H9 (cell line): ENCODE measurements at regions not wholly inside any gene's neighbourhood (a gene's known extent, or its start where the extent isn't known, plus 50 kb on each side); places are given as distances from the start of the nearest gene placed in this dataset.

ENCODE experiments used
- DNase-seq: peaks from one replicate; pipeline ENCODE4 v3.0.0-alpha.2; 2017
- H2AFZ ChIP-seq: one replicate; pipeline ENCODE4 v1.6.1; 2013; ENCODE audit warnings: mild to moderate bottlenecking, low read length, control low read depth, moderate library complexity
- H2AK5ac ChIP-seq: 2 replicates; pipeline ENCODE4 v1.6.1; 2013; ENCODE audit warnings: low read length, control low read depth, mixed read lengths; ENCODE audit not compliant: insufficient read length
- H2BK120ac ChIP-seq: one replicate; pipeline ENCODE4 v1.6.1; 2013; ENCODE audit warnings: low read depth, mild to moderate bottlenecking, low read length, control low read depth, inconsistent platforms; ENCODE audit not compliant: poor library complexity, severe bottlenecking
- H2BK12ac ChIP-seq: 2 replicates; pipeline ENCODE4 v1.6.1; 2013; ENCODE audit warnings: low read length, control low read depth, mixed read lengths, low read depth; ENCODE audit not compliant: insufficient read length
- H2BK15ac ChIP-seq: 2 replicates; pipeline ENCODE4 v1.6.1; 2013; ENCODE audit warnings: low read depth, low read length, control low read depth
- H2BK20ac ChIP-seq: one replicate; pipeline ENCODE4 v1.6.1; 2013; ENCODE audit warnings: low read depth, mild to moderate bottlenecking, low read length, control low read depth, inconsistent platforms; ENCODE audit not compliant: poor library complexity, severe bottlenecking
- H2BK5ac ChIP-seq: 2 replicates; pipeline ENCODE4 v1.6.1; 2013; ENCODE audit warnings: low read length, control low read depth, mixed read lengths; ENCODE audit not compliant: insufficient read length
- H3K14ac ChIP-seq: 2 replicates; pipeline ENCODE4 v1.6.1; 2013; ENCODE audit warnings: low read length, control low read depth; ENCODE audit not compliant: insufficient read depth
- H3K18ac ChIP-seq: 2 replicates; pipeline ENCODE4 v1.6.1; 2013; ENCODE audit warnings: low read depth, mild to moderate bottlenecking, mixed read lengths, low read length, control low read depth; ENCODE audit not compliant: insufficient read length
- H3K23ac ChIP-seq: 2 replicates; pipeline ENCODE4 v1.6.1; 2013; ENCODE audit warnings: low read length, control low read depth, mixed read lengths, low read depth; ENCODE audit not compliant: insufficient read length
- H3K23me2 ChIP-seq: 2 replicates; pipeline ENCODE4 v1.6.1; 2013; ENCODE audit warnings: low read depth, mild to moderate bottlenecking, mixed read lengths, low read length, control low read depth; ENCODE audit not compliant: insufficient read length, poor library complexity, severe bottlenecking
- H3K27ac ChIP-seq: 2 replicates; pipeline ENCODE4 v1.5.1; 2013; ENCODE audit warnings: low read length, control low read depth, mixed read lengths, low read depth; ENCODE audit not compliant: insufficient read length
- H3K27me3 ChIP-seq: 2 replicates; pipeline ENCODE4 v1.6.1; 2013; ENCODE audit warnings: low read length, control low read depth, inconsistent platforms; ENCODE audit not compliant: insufficient read depth
- H3K4ac ChIP-seq: 2 replicates; pipeline ENCODE4 v1.6.1; 2013; ENCODE audit warnings: low read depth, mild to moderate bottlenecking, control low read depth, inconsistent platforms, low read length, moderate library complexity
- H3K4me1 ChIP-seq: 2 replicates; pipeline ENCODE4 v1.6.1; 2013; ENCODE audit warnings: low read length, control low read depth, inconsistent platforms; ENCODE audit not compliant: insufficient read depth
- H3K4me2 ChIP-seq: 2 replicates; pipeline ENCODE4 v1.6.1; 2013; ENCODE audit warnings: low read length, control low read depth, mixed read lengths; ENCODE audit not compliant: insufficient read length, insufficient read depth
- H3K56ac ChIP-seq: 2 replicates; pipeline ENCODE4 v1.6.1; 2013; ENCODE audit warnings: low read depth, mild to moderate bottlenecking, mixed read lengths, low read length, control low read depth; ENCODE audit not compliant: insufficient read length
- H3K79me1 ChIP-seq: 2 replicates; pipeline ENCODE4 v1.6.1; 2013; ENCODE audit warnings: low read depth, mild to moderate bottlenecking, moderate library complexity, low read length, control low read depth, inconsistent platforms; ENCODE audit not compliant: insufficient read depth, poor library complexity, severe bottlenecking
- H3K79me2 ChIP-seq: 2 replicates; pipeline ENCODE4 v1.6.1; 2013; ENCODE audit warnings: low read length, control low read depth, inconsistent platforms; ENCODE audit not compliant: insufficient read depth
- H3K9ac ChIP-seq: 2 replicates; pipeline ENCODE4 v1.6.1; 2013; ENCODE audit warnings: low read length, control low read depth, mixed read lengths; ENCODE audit not compliant: insufficient read length; ENCODE audit errors: extremely low read depth
- H3K9me3 ChIP-seq: one replicate; pipeline ENCODE4 v1.6.1; 2013; ENCODE audit warnings: low read depth, low read length, inconsistent platforms; ENCODE audit not compliant: control insufficient read depth
- H3T11ph ChIP-seq: one replicate; pipeline ENCODE4 v1.6.1; 2013; ENCODE audit warnings: mild to moderate bottlenecking, low read length, control low read depth, inconsistent platforms
- H4K20me1 ChIP-seq: one replicate; pipeline ENCODE4 v1.6.1; 2013; ENCODE audit not compliant: control insufficient read depth, insufficient read length, insufficient read depth
- H4K5ac ChIP-seq: 2 replicates; pipeline ENCODE4 v1.6.1; 2013; ENCODE audit warnings: low read depth, mild to moderate bottlenecking, mixed read lengths, low read length, control low read depth; ENCODE audit not compliant: insufficient read length
- H4K8ac ChIP-seq: replicated peaks from 2 replicates; pipeline ENCODE4 v1.6.1; 2013; ENCODE audit warnings: low read length, control low read depth, mixed read lengths, low read depth; ENCODE audit not compliant: insufficient read length
- H4K91ac ChIP-seq: 2 replicates; pipeline ENCODE4 v1.6.1; 2013; ENCODE audit warnings: low read depth, mild to moderate bottlenecking, moderate library complexity, mixed read lengths, low read length, control low read depth; ENCODE audit not compliant: insufficient read length
- H3K27ac Mint-ChIP-seq, 3 experiments: 2 replicates in 2 of 3; 3 replicates in 1 of 3; pipeline ENCODE4 v1.8.0; 2020 to 2021; ENCODE audit warnings: mixed read lengths in 3 of 3, mild to moderate bottlenecking in 1 of 3, moderate library complexity in 1 of 3
- H3K27me3 Mint-ChIP-seq: 2 replicates; pipeline ENCODE4 v1.8.0; 2021; ENCODE audit warnings: low read depth, mild to moderate bottlenecking, moderate library complexity, mixed read lengths
- H3K36me3 Mint-ChIP-seq, 3 experiments: 2 replicates in 2 of 3; 3 replicates in 1 of 3; pipeline ENCODE4 v1.8.0; 2020 to 2021; ENCODE audit warnings: low read depth in 3 of 3, mixed read lengths in 3 of 3; ENCODE audit not compliant: insufficient read depth in 1 of 3
- H3K4me1 Mint-ChIP-seq, 2 experiments: 2 replicates each; pipeline ENCODE4 v1.8.0; 2020; ENCODE audit warnings: mixed read lengths in 2 of 2
- H3K4me3 Mint-ChIP-seq, 2 experiments: 2 replicates in 1 of 2; 3 replicates in 1 of 2; pipeline ENCODE4 v1.8.0; 2020 to 2021; ENCODE audit warnings: mild to moderate bottlenecking in 2 of 2, mixed read lengths in 2 of 2, moderate library complexity in 1 of 2
- H3K9me3 Mint-ChIP-seq, 2 experiments: 2 replicates in 1 of 2; 3 replicates in 1 of 2; pipeline ENCODE4 v1.8.0; 2020; ENCODE audit warnings: mild to moderate bottlenecking in 2 of 2, mixed read lengths in 2 of 2, moderate library complexity in 1 of 2
- WGBS: extraction: QIAGEN DNeasy Blood & Tissue Kit; methylation state at CpG from one replicate; pipeline ENCODE4 v1.1.7; 2013; ENCODE audit warnings: missing lambda C conversion rate, low lambda C conversion rate, mixed read lengths; ENCODE audit not compliant: insufficient read length; ENCODE audit errors: extremely low coverage; 5-methylcytosine and 5-hydroxymethylcytosine counted together
- TF ChIP-seq, protein P1 (sequence below): fragments of 200-600 bp; sonication (generic); conservative IDR thresholded peaks from 3 replicates; pipeline ENCODE4 v1.8.0; 2021; ENCODE audit warnings: antibody characterized with exemption, mild to moderate bottlenecking

DNA sequence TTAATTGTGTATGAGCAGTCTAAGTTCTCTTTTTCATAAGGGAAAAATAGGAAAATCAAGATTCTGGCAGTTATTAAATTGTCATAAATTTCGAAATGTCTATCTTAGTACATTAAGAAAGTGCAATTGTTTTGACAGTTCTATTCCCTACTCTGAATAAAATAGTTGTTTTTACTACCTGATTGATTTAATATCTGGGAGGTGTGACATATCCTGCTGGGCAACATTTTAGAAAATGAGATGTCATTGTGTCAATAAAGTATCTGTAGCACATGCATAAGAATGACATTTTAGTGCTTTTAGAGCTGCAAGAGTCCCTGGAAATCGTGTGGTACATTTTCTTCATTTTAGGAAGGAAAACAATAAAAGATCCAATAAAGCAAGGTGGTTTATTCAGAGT, 139.2 kb upstream of the COL11A1 start:
- peaks cover 11 to 15% of the 10 kb centered on the region in 2 experiments for H3K4me1 Mint-ChIP-seq
- no CpG with 5 or more reads among the region's 2 CpGs for WGBS

More for the DNA sequence above, 139.2 kb upstream of the COL11A1 start:
- H4K8ac ChIP-seq, result no peak overlapping the region
- H3K27me3 Mint-ChIP-seq, result no peaks in the 10 kb centered on the region
- H2BK5ac ChIP-seq, result no peak overlapping the region
- H3K23ac ChIP-seq, result no peak overlapping the region
- no peak overlapping the region for H3K18ac ChIP-seq
- H3K9me3 Mint-ChIP-seq, result peaks cover 0 to 2% of the 10 kb centered on the region in 2 experiments; a peak in 1 of 5 replicates
- H3T11ph ChIP-seq, result no peak overlapping the region
- H3K79me1 ChIP-seq, result no peaks in the 10 kb centered on the region
- H3K23me2 ChIP-seq, result no peaks in the 10 kb centered on the region
- H3K79me2 ChIP-seq, result no peaks in the 10 kb centered on the region
- H2BK12ac ChIP-seq, result no peak overlapping the region
- no peak overlapping the region for H3K27ac ChIP-seq
- H4K5ac ChIP-seq, result no peak overlapping the region
- H3K27me3 ChIP-seq, result no peaks in the 10 kb centered on the region
- H4K20me1 ChIP-seq, result no peaks in the 10 kb centered on the region
- H2AFZ ChIP-seq, result no peak overlapping the region
- H3K14ac ChIP-seq, result no peak overlapping the region
- no peaks in the 10 kb centered on the region for H3K9me3 ChIP-seq
- H4K91ac ChIP-seq, result no peak overlapping the region
- TF ChIP-seq, protein P1, sequence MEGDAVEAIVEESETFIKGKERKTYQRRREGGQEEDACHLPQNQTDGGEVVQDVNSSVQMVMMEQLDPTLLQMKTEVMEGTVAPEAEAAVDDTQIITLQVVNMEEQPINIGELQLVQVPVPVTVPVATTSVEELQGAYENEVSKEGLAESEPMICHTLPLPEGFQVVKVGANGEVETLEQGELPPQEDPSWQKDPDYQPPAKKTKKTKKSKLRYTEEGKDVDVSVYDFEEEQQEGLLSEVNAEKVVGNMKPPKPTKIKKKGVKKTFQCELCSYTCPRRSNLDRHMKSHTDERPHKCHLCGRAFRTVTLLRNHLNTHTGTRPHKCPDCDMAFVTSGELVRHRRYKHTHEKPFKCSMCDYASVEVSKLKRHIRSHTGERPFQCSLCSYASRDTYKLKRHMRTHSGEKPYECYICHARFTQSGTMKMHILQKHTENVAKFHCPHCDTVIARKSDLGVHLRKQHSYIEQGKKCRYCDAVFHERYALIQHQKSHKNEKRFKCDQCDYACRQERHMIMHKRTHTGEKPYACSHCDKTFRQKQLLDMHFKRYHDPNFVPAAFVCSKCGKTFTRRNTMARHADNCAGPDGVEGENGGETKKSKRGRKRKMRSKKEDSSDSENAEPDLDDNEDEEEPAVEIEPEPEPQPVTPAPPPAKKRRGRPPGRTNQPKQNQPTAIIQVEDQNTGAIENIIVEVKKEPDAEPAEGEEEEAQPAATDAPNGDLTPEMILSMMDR, result no peak
- no peak overlapping the region for H2AK5ac ChIP-seq
- no peak overlapping the region for H3K4me2 ChIP-seq
- H3K36me3 Mint-ChIP-seq, result peaks cover 0 to 4% (median 0%) of the 10 kb centered on the region in 3 experiments; a peak in 1 of 7 replicates
- no peak overlapping the region for H2BK120ac ChIP-seq
- H2BK15ac ChIP-seq, result no peak overlapping the region
- DNase-seq, result no peak
- H3K4ac ChIP-seq, result no peak overlapping the region
- no peak overlapping the region for H3K27ac Mint-ChIP-seq
- H3K4me1 ChIP-seq, result peaks cover 2% of the 10 kb centered on the region; the same call in 1 of the 2 replicates
- H3K4me3 Mint-ChIP-seq, result no peak overlapping the region
- no peak overlapping the region for H2BK20ac ChIP-seq
- H3K9ac ChIP-seq, result no peak overlapping the region
- no peak overlapping the region for H3K56ac ChIP-seq
